ENCODE measurements at regions not wholly inside any gene's neighbourhood (a gene's known extent, or its start where the extent isn't known, plus 50 kb on each side); places are given as distances from the start of the nearest gene placed in this dataset.

GRCh38 chr14:28157289-28157869 is 609.2 kb upstream of the FOXG1 start:
- TF ChIP-seq CTCF (IDR thresholded peaks at IDR 0.05), result no peak
- TF ChIP-seq POLR2A (IDR thresholded peaks at IDR 0.05), result no peak

All from thyroid gland (tissue), 4 donors.